Bronchial epithelial cell (primary cell): ENCODE measurements at regions not wholly inside any gene's neighbourhood (a gene's known extent, or its start where the extent isn't known, plus 50 kb on each side); places are given as distances from the start of the nearest gene placed in this dataset.

Experiments
- DNase-seq: peaks from one replicate; pipeline ENCODE4 v3.0.0-alpha.2; 2010; ENCODE audit warnings: low read depth
- FAIRE-seq: peaks from 2 replicates; lab custom pipeline; 2011; peaks lifted over from hg19 to GRCh38; lab: Jason Lieb, UNC
- H3K27me3 ChIP-seq: 2 replicates; pipeline ENCODE4 v1.5.1; 2011; ENCODE audit warnings: low read length; ENCODE audit not compliant: control insufficient read depth, insufficient read depth
- H3K36me3 ChIP-seq: 2 replicates; pipeline ENCODE4 v1.5.1; 2011; ENCODE audit warnings: low read length; ENCODE audit not compliant: control insufficient read depth, insufficient read depth
- H3K4me3 ChIP-seq: 2 replicates; pipeline ENCODE4 v1.5.1; 2011; ENCODE audit warnings: mild to moderate bottlenecking, low read depth, low read length, control low read depth
- CTCF ChIP-seq: IDR thresholded peaks from 2 replicates; pipeline ENCODE4 v1.5.1; 2011; ENCODE audit warnings: mild to moderate bottlenecking, moderate library complexity, low read length, control low read depth, inconsistent platforms; ENCODE audit not compliant: insufficient read depth, severe bottlenecking

DNA sequence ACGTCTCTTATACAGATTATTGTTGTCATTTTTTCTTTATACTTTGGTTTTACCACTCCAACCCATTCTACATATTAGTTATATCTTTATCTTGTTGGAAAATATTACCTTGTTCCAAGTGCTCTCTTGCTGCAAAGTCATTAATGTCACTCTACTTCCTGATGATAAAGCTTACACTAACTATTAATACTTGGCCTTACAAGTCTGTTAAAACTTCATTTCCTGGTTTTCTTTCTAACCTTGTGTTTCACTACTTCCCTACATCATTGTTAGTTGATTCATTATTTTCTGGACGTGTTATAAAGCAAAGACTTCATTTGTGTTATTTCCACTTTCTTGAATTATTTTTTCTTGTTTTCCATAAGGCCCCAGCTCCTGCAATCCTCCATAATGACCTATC is 382.6 kb upstream of the CDH20 start:
- FAIRE-seq (no peak), DNase-seq (no peak)
- Histone ChIP-seq H3K4me3 (no peak overlapping the region), H3K36me3 (no peaks in the 10 kb centered on the region), H3K27me3 (no peaks in the 10 kb centered on the region)
- no peak for TF ChIP-seq CTCF

DNA sequence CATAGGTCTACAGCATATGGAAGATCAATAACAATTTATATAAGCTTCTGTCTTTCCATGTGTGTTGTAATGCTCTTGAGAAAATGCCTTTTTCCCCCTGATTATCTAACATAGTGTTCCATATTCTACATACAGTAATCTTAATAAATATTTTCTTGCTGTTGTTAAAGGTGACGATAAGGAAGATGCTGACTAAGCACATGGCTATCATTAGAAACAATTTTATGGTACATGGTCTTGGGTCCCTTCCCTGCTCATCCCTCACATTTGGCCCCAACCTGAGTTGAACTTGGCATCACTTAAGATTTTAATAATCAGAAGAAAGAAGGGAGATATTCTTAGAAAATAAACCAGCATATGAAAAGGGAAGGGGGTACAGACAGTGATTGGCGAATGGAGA is 382.1 kb upstream of the CDH20 start:
- FAIRE-seq (no peak), DNase-seq (no peak)
- no peak for TF ChIP-seq CTCF
- no peak overlapping the region for H3K4me3 ChIP-seq
- no peaks in the 10 kb centered on the region for H3K36me3 ChIP-seq
- H3K27me3 ChIP-seq = no peaks in the 10 kb centered on the region

GRCh38 chr18:60962625-60963024 is 370.6 kb upstream of the CDH20 start:
- no peak overlapping the region for H3K4me3 ChIP-seq
- DNase-seq (no peak), FAIRE-seq (no peak)
- H3K36me3 ChIP-seq = no peaks in the 10 kb centered on the region
- no peak for TF ChIP-seq CTCF
- H3K27me3 ChIP-seq = no peaks in the 10 kb centered on the region

DNA sequence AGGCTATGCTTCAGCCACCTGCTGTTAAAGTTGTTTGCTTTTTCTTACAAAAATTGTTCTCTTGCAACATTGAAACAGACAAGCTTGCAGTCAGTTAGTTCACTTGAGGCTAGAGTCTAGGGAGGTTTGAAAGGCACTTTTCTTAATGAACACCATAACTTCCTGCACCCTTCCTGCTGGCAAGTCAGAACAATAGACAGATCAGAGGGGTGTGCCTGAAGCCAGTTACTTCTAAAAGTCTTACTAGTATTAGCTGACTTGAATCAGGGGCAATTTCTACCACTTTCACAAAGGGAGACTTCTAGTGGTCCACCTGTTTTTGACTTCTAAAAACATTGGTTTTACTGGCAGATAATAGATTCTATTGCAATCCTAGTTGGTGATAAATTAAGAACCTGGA is 367.4 kb upstream of the CDH20 start:
- FAIRE-seq (no peak), DNase-seq (no peak)
- no peaks in the 10 kb centered on the region for H3K27me3 ChIP-seq
- no peak for TF ChIP-seq CTCF
- H3K4me3 ChIP-seq = no peak overlapping the region
- H3K36me3 ChIP-seq = no peaks in the 10 kb centered on the region

GRCh38 chr18:60966876-60967275 is 366.4 kb upstream of the CDH20 start:
- Histone ChIP-seq H3K4me3 (no peak overlapping the region), H3K36me3 (no peaks in the 10 kb centered on the region), H3K27me3 (no peaks in the 10 kb centered on the region)
- TF ChIP-seq CTCF = no peak
- DNase-seq = no peak
- FAIRE-seq = no peak

- no peaks in the 10 kb centered on the region for H3K36me3 ChIP-seq
- DNase-seq (no peak), FAIRE-seq (no peak)
- H3K4me3 ChIP-seq = no peak overlapping the region
- no peak for TF ChIP-seq CTCF
- no peaks in the 10 kb centered on the region for H3K27me3 ChIP-seq
Observed at GRCh38 chr18:60975420-60975819, 357.8 kb upstream of the CDH20 start.
